Chondrocyte (in vitro differentiated cells): ENCODE measurements at regions not wholly inside any gene's neighbourhood (a gene's known extent, or its start where the extent isn't known, plus 50 kb on each side); places are given as distances from the start of the nearest gene placed in this dataset.

Experiments used
- DNase-seq: peaks from one replicate; pipeline ENCODE4 v3.0.0; 2021; ENCODE audit warnings: mixed read lengths, low spot score
- H3K27ac Mint-ChIP-seq: one replicate; pipeline ENCODE4 v1.8.0; 2021; ENCODE audit warnings: mild to moderate bottlenecking, moderate library complexity, mixed read lengths; ENCODE audit not compliant: unreplicated experiment
- H3K27me3 Mint-ChIP-seq: 2 replicates; pipeline ENCODE4 v1.8.0; 2021; ENCODE audit warnings: low read depth, mixed read lengths
- H3K36me3 Mint-ChIP-seq: 2 replicates; pipeline ENCODE4 v1.8.0; 2021; ENCODE audit warnings: low read depth, mixed read lengths
- H3K4me1 Mint-ChIP-seq: 2 replicates; pipeline ENCODE4 v1.8.0; 2021; ENCODE audit warnings: low read depth, mild to moderate bottlenecking, mixed read lengths
- H3K4me3 Mint-ChIP-seq: one replicate; pipeline ENCODE4 v1.8.0; 2021; ENCODE audit warnings: mild to moderate bottlenecking, moderate library complexity, mixed read lengths; ENCODE audit not compliant: unreplicated experiment
- H3K9me3 Mint-ChIP-seq: 2 replicates; pipeline ENCODE4 v1.8.0; 2021; ENCODE audit warnings: low read depth, mixed read lengths
- TF ChIP-seq, protein P1 (sequence below): fragments of 200-600 bp; sonication (generic); IDR thresholded peaks from 2 replicates; pipeline ENCODE4 v1.5.0; 2021; ENCODE audit warnings: antibody characterized with exemption, mild to moderate bottlenecking, moderate library complexity

DNA sequence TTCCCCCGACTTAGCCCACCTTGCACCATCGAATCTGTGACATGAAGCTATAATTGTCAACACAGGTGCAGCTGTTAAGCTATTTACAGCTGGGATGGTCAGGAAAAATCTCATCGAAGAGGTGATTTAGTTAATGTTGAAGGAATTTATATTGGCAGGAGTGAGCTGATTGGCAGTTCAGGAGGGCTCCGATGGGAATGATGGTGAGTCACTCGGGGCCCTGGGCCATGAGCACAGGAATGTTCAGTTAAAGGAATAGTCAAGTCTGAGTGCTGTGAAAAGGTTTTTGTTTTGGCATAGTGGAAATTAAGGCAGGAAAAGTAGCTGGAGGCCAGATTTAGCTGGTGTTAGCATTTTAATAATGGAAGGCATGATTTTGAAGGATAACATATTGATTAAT, 95.7 kb downstream of the OXSM start:
- TF ChIP-seq, protein P1, sequence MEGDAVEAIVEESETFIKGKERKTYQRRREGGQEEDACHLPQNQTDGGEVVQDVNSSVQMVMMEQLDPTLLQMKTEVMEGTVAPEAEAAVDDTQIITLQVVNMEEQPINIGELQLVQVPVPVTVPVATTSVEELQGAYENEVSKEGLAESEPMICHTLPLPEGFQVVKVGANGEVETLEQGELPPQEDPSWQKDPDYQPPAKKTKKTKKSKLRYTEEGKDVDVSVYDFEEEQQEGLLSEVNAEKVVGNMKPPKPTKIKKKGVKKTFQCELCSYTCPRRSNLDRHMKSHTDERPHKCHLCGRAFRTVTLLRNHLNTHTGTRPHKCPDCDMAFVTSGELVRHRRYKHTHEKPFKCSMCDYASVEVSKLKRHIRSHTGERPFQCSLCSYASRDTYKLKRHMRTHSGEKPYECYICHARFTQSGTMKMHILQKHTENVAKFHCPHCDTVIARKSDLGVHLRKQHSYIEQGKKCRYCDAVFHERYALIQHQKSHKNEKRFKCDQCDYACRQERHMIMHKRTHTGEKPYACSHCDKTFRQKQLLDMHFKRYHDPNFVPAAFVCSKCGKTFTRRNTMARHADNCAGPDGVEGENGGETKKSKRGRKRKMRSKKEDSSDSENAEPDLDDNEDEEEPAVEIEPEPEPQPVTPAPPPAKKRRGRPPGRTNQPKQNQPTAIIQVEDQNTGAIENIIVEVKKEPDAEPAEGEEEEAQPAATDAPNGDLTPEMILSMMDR: no peak
- H3K27me3 Mint-ChIP-seq: peaks cover 3% of the 10 kb centered on the region
- no peak overlapping the region for H3K27ac Mint-ChIP-seq
- peaks cover 7% of the 10 kb centered on the region for H3K4me1 Mint-ChIP-seq
- DNase-seq: no peak
- no peaks in the 10 kb centered on the region for H3K36me3 Mint-ChIP-seq
- no peaks in the 10 kb centered on the region for H3K9me3 Mint-ChIP-seq
- H3K4me3 Mint-ChIP-seq: no peak overlapping the region

DNA sequence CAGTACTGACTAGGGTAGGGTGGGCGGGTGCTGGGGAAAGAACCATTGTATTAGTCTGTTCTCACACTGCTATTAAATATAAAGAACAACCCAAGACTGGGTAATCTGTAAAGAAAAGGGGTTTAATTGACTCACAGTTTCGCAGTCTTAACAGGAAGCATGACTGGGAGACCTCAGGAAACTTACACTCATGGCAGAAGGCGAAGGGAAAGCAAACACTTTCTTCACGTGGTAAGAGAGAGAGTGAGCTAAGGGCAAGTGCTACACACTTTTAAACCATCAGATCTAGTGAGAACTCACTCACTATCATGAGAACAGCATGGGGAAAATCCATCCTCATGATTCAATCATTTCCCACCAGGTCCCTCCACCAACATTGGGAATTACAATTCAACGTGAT, 98.0 kb downstream of the OXSM start:
- TF ChIP-seq, protein P1: no peak
- DNase-seq: no peak
- Mint-ChIP-seq H3K4me1 (peaks cover 7% of the 10 kb centered on the region), H3K27ac (no peak overlapping the region), H3K4me3 (no peak overlapping the region), H3K9me3 (no peaks in the 10 kb centered on the region), H3K27me3 (peaks cover 3% of the 10 kb centered on the region), H3K36me3 (no peaks in the 10 kb centered on the region)

DNA sequence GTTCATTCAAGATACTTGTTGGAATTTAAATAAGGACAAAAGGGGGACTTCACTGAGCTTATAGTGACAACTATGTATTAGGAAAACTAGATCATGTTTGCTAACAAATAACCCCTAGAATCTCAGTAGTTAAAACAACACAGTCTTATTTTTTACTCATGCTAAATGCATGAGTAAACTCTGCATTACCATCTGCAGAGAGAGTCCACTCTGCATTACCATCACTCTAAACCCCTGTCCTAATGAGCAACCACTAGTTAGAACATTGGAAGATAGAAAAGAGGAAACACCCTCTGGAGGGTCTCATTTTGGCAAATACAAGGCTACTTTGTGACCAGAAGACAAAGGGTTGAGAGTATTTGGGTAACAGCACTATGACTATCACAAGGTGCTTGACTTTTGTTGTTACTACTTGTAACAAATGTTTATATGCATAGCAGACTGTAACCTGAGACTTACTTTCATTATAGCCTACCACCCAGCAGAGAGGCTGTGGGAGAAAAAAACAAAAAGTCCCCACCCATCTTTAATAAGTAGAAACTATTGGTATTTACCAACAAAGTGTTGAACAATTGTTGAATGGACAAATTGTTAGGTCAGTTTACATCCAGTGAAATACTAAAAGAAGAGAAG, 99.1 kb downstream of the OXSM start:
- Mint-ChIP-seq H3K9me3 (no peaks in the 10 kb centered on the region), H3K4me1 (peaks cover 7% of the 10 kb centered on the region), H3K4me3 (no peak overlapping the region), H3K36me3 (no peaks in the 10 kb centered on the region), H3K27ac (no peak overlapping the region), H3K27me3 (peaks cover 3% of the 10 kb centered on the region)
- TF ChIP-seq, protein P1: no peak
- no peak for DNase-seq

DNA sequence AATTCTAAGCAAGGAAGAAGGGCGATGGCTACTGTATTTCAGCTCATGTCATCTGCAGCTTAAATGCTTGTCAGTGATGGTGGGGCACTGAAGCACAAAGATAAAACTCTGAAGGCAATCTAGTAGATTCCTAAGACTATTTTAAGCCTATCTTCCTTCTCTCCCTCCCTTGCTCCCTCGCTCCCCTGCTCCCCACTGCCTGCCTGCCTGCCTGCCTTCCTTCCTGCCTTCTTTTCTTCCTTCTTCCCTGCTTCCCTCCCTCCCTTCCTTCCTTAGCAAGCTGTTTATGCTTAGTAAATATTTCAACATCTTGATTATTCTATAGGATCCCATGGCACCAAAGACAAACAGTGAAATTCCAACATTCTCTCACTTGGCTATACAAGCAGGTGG, 99.6 kb downstream of the OXSM start:
- Mint-ChIP-seq H3K4me1 (peaks cover 7% of the 10 kb centered on the region), H3K27ac (no peak overlapping the region), H3K27me3 (peaks cover 3% of the 10 kb centered on the region), H3K9me3 (no peaks in the 10 kb centered on the region), H3K4me3 (no peak overlapping the region), H3K36me3 (no peaks in the 10 kb centered on the region)
- TF ChIP-seq, protein P1: no peak
- no peak for DNase-seq

GRCh38 chr3:25894101-25894500, 104.2 kb downstream of the OXSM start:
- Mint-ChIP-seq H3K4me3 (no peak overlapping the region), H3K4me1 (no peaks in the 10 kb centered on the region), H3K27ac (no peak overlapping the region), H3K36me3 (no peaks in the 10 kb centered on the region), H3K27me3 (no peaks in the 10 kb centered on the region), H3K9me3 (no peaks in the 10 kb centered on the region)
- TF ChIP-seq, protein P1: no peak
- DNase-seq: no peak
